ENCODE measurements at regions not wholly inside any gene's neighbourhood (a gene's known extent, or its start where the extent isn't known, plus 50 kb on each side); places are given as distances from the start of the nearest gene placed in this dataset.

- POLR2A ChIA-PET: no interaction called here
- no peak overlapping the region for H3K9ac ChIP-seq (ENCODE audit: control insufficient read depth, insufficient read depth, low read length)
- ATAC-seq: no peak
- H3K4me3 ChIP-seq: no peak overlapping the region
- no TSS peak for BruUV-seq (replicated peaks)
- no peak for DNase-seq (ENCODE audit: low read depth, low spot score)
- no peak overlapping the region for H3K27ac ChIP-seq (ENCODE audit: control insufficient read depth, insufficient read depth)
- WGBS (ENCODE audit: insufficient coverage, insufficient replicate concordance, low lambda C conversion rate, missing lambda C conversion rate): 0% methylated on average over 1 of the region's 1 CpG
- in situ Hi-C loops (cut with MboI): no loop called here
- no peaks in the 10 kb centered on the region for H3K27me3 ChIP-seq (replicated peaks in 1 of 2; ENCODE audit: control insufficient read depth in 2 of 2, insufficient read depth in 2 of 2, low read length in 1 of 2)
- H3K9me3 ChIP-seq (replicated peaks; ENCODE audit: control insufficient read depth, insufficient read depth, low read length): no peaks in the 10 kb centered on the region
- intact Hi-C loops (cut with micrococcal nuclease; ENCODE audit: unreplicated experiment): no loop called here
- TF ChIP-seq IRF5 (IDR thresholded peaks at IDR 0.05; ENCODE audit: borderline replicate concordance) (no peak), JUNB (IDR thresholded peaks at IDR 0.05) (no peak)
- RAD21 ChIA-PET (ENCODE audit: unreplicated experiment): no interaction called here
- no peaks in the 10 kb centered on the region for H3K79me2 ChIP-seq (ENCODE audit: control insufficient read depth, insufficient read depth, low read length)
- FAIRE-seq: no peak
- no peaks in the 10 kb centered on the region for H3K36me3 ChIP-seq (ENCODE audit: control insufficient read depth in 2 of 2, insufficient read depth in 2 of 2, low read length in 1 of 2)
- H3K4me2 ChIP-seq (ENCODE audit: control insufficient read depth, insufficient read depth): no peak overlapping the region
- no peaks in the 10 kb centered on the region for H3K4me1 ChIP-seq (ENCODE audit: control insufficient read depth, insufficient read depth, low read length)
- SMC1A ChIA-PET (ENCODE audit: uncharacterized antibody, unreplicated experiment): interaction anchor here (0.6 kb wide), 1 partner anchor 1565 kb away, joined by 3 read pairs; no protein-coding TSS in a partner anchor
- H4K20me1 ChIP-seq (ENCODE audit: control insufficient read depth, insufficient read depth): no peaks in the 10 kb centered on the region
- no peak overlapping the region for H2AFZ ChIP-seq (ENCODE audit: control insufficient read depth, low read depth, low read length)
- CTCF ChIA-PET: interaction anchor here (2.9 kb wide), 1 partner anchor 18 kb away, joined by 19 read pairs; no protein-coding TSS in a partner anchor
These were observed 597.0 kb downstream of the ETNK1 start for GRCh38 chr12:23221926-23222325.

- no peak for DNase-seq (ENCODE audit: low read depth, low spot score)
- no peak for TF ChIP-seq MEF2A (IDR thresholded peaks at IDR 0.05; ENCODE audit: insufficient read depth, low read depth, low read length)
- no peak for TF ChIP-seq MAX (IDR thresholded peaks at IDR 0.05; ENCODE audit: low read depth, low read length)
- TF ChIP-seq CHD1 (IDR thresholded peaks at IDR 0.05; ENCODE audit: low read depth, low read length): no peak
- no peak for TF ChIP-seq FOXM1 (IDR thresholded peaks at IDR 0.05; ENCODE audit: low read depth, low read length)
- ATAC-seq: no peak; the same call in 2 of the 3 replicates
- H3K4me1 ChIP-seq (ENCODE audit: control insufficient read depth, insufficient read depth, low read length): no peaks in the 10 kb centered on the region
- in situ Hi-C loops (cut with MboI) (no loop called here), intact Hi-C loops (cut with micrococcal nuclease; ENCODE audit: unreplicated experiment) (no loop called here)
- ChIA-PET POLR2A (no interaction called here), SMC1A (ENCODE audit: uncharacterized antibody, unreplicated experiment) (no interaction called here), CTCF (interaction anchor here (2.9 kb wide), 1 partner anchor 19 kb away, joined by 19 read pairs; no protein-coding TSS in a partner anchor), RAD21 (ENCODE audit: unreplicated experiment) (no interaction called here)
- no peak overlapping the region for H3K9ac ChIP-seq (ENCODE audit: control insufficient read depth, insufficient read depth, low read length)
- H3K27ac ChIP-seq (ENCODE audit: control insufficient read depth, insufficient read depth): no peak overlapping the region
- H3K4me3 ChIP-seq: no peak overlapping the region
- H3K27me3 ChIP-seq (replicated peaks in 1 of 2; ENCODE audit: control insufficient read depth in 2 of 2, insufficient read depth in 2 of 2, low read length in 1 of 2): no peaks in the 10 kb centered on the region
- H3K79me2 ChIP-seq (ENCODE audit: control insufficient read depth, insufficient read depth, low read length): no peaks in the 10 kb centered on the region
- no TSS peak for BruUV-seq (replicated peaks)
- no peak for FAIRE-seq
- no peaks in the 10 kb centered on the region for H3K9me3 ChIP-seq (replicated peaks; ENCODE audit: control insufficient read depth, insufficient read depth, low read length)
- no peaks in the 10 kb centered on the region for H3K36me3 ChIP-seq (ENCODE audit: control insufficient read depth in 2 of 2, insufficient read depth in 2 of 2, low read length in 1 of 2)
- H4K20me1 ChIP-seq (ENCODE audit: control insufficient read depth, insufficient read depth): no peaks in the 10 kb centered on the region
- no peak overlapping the region for H2AFZ ChIP-seq (ENCODE audit: control insufficient read depth, low read depth, low read length)
- no peak overlapping the region for H3K4me2 ChIP-seq (ENCODE audit: control insufficient read depth, insufficient read depth)
- 26% methylated on average over 3 of the region's 3 CpGs for WGBS (ENCODE audit: insufficient coverage, insufficient replicate concordance, low lambda C conversion rate, missing lambda C conversion rate)
These were observed 597.8 kb downstream of the ETNK1 start for GRCh38 chr12:23222801-23223200.
